ENCODE measurements at regions not wholly inside any gene's neighbourhood (a gene's known extent, or its start where the extent isn't known, plus 50 kb on each side); places are given as distances from the start of the nearest gene placed in this dataset.

DNA sequence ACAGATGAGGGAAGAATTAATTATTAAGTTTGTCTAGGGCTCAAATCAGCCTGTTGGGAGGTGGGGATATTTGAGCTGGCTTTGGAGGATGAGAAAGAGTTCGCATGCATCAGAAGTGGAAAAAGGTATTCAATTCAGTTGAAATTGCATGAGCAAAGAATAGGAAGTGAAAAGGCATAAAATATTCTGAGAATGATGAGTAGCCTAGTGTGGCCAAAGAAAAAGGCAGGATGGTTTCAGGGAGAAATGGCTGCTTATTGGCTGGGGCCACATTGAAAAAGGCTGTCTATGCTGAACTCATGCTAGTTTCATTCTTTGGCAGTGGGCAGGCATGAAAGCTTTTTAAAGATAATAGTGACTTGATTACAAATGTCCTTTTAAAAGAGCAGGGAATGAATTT, 235.4 kb upstream of the RIOK2 start:
- TF ChIP-seq, protein P1, sequence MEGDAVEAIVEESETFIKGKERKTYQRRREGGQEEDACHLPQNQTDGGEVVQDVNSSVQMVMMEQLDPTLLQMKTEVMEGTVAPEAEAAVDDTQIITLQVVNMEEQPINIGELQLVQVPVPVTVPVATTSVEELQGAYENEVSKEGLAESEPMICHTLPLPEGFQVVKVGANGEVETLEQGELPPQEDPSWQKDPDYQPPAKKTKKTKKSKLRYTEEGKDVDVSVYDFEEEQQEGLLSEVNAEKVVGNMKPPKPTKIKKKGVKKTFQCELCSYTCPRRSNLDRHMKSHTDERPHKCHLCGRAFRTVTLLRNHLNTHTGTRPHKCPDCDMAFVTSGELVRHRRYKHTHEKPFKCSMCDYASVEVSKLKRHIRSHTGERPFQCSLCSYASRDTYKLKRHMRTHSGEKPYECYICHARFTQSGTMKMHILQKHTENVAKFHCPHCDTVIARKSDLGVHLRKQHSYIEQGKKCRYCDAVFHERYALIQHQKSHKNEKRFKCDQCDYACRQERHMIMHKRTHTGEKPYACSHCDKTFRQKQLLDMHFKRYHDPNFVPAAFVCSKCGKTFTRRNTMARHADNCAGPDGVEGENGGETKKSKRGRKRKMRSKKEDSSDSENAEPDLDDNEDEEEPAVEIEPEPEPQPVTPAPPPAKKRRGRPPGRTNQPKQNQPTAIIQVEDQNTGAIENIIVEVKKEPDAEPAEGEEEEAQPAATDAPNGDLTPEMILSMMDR (IDR thresholded peaks at IDR 0.05; ENCODE audit: poor library complexity): no peak
- TF ChIP-seq EZH2 (IDR thresholded peaks at IDR 0.05; ENCODE audit: borderline replicate concordance): no peak
